C4-2B (cell line): ENCODE measurements at regions not wholly inside any gene's neighbourhood (a gene's known extent, or its start where the extent isn't known, plus 50 kb on each side); places are given as distances from the start of the nearest gene placed in this dataset.
"Not testable (repeated sequence)": the region's sequence is repeated elsewhere in the genome, so short reads cannot be mapped to it uniquely, and the experiment has no call there.

ENCODE experiments used
- H3K27ac ChIP-seq: fragments of 450-650 bp; 2 replicates; pipeline ENCODE4 v1.5.1; 2017
- ZFX ChIP-seq: fragments of 450-650 bp; IDR thresholded peaks from 2 replicates; pipeline ENCODE4 v1.6.1; 2017
- TF ChIP-seq, protein P1 (sequence below): fragments of 450-650 bp; conservative IDR thresholded peaks from 2 replicates; pipeline ENCODE4 v1.5.1; 2017; ENCODE audit warnings: mild to moderate bottlenecking

DNA sequence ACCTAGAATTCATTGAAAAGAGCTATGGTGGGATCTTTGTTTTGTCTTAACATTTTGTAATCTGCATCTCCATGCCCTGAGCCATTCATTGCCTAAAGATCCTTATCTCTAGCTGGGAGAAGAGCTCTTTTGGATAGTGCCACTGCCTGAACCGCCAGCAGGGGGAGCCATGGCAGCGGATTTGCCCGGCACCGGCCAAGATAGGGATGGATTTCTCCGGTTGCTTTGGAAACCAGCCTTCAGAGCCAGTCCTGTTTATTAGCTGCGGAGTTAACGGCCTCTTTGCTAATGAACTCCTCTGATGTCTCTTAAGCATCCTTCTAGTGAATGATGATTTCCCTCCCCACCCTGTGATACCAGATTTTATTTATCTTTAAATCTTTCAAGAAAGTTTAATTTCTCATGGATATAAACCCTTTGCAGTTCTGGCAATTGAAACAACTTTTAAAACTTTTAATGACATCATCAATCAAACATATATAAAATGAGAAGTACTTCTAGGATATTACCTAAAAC, 58.2 kb upstream of the LYZL2 start:
- no peak for TF ChIP-seq ZFX
- TF ChIP-seq, protein P1, sequence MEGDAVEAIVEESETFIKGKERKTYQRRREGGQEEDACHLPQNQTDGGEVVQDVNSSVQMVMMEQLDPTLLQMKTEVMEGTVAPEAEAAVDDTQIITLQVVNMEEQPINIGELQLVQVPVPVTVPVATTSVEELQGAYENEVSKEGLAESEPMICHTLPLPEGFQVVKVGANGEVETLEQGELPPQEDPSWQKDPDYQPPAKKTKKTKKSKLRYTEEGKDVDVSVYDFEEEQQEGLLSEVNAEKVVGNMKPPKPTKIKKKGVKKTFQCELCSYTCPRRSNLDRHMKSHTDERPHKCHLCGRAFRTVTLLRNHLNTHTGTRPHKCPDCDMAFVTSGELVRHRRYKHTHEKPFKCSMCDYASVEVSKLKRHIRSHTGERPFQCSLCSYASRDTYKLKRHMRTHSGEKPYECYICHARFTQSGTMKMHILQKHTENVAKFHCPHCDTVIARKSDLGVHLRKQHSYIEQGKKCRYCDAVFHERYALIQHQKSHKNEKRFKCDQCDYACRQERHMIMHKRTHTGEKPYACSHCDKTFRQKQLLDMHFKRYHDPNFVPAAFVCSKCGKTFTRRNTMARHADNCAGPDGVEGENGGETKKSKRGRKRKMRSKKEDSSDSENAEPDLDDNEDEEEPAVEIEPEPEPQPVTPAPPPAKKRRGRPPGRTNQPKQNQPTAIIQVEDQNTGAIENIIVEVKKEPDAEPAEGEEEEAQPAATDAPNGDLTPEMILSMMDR, result peak; percentile 98
- H3K27ac ChIP-seq, result no peak overlapping the region

DNA sequence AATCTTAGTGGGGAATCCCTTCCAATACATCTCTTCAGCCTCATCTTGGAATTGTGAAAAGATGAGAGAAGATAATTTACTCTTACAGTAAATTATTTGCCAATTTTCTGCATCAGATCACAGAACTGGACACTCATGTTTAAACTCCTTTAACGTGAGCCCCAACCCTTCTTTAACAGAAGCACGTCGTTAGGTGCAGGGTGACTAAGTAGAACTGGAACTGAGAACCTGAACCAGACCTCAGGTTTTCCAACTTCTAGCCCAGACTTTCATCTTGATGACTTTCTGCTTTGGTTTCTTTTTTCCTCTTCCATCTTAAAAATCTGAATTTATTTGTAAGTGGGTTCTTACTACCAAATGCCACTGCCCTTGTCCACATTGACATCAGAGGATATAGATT, 57.2 kb upstream of the LYZL2 start:
- TF ChIP-seq, protein P1, result no peak
- no peak for TF ChIP-seq ZFX

DNA sequence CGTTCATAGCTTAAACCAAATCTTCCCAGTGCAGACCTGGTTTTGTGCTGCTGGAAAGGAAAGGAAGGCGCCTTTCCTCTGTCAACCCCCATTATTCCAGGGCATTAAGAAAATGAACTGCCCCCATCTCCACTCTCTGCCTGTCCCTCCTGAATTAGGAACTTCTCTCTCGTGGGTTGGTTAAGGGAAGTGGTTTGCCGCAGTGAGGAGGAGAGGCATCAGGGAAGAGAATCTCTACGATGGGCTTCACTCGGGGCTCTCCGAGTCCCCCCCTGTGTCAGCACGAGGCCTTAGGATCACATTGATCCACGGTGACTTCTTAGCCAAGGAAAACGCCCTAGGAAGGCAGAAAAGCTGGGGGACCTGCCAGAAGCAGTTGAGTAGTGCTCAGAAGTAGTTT, 53.9 kb upstream of the LYZL2 start:
- no peak overlapping the region for H3K27ac ChIP-seq
- no peak for TF ChIP-seq ZFX
- TF ChIP-seq, protein P1, result no peak

More for the DNA sequence above, 57.2 kb upstream of the LYZL2 start:
- no peak overlapping the region for H3K27ac ChIP-seq

DNA sequence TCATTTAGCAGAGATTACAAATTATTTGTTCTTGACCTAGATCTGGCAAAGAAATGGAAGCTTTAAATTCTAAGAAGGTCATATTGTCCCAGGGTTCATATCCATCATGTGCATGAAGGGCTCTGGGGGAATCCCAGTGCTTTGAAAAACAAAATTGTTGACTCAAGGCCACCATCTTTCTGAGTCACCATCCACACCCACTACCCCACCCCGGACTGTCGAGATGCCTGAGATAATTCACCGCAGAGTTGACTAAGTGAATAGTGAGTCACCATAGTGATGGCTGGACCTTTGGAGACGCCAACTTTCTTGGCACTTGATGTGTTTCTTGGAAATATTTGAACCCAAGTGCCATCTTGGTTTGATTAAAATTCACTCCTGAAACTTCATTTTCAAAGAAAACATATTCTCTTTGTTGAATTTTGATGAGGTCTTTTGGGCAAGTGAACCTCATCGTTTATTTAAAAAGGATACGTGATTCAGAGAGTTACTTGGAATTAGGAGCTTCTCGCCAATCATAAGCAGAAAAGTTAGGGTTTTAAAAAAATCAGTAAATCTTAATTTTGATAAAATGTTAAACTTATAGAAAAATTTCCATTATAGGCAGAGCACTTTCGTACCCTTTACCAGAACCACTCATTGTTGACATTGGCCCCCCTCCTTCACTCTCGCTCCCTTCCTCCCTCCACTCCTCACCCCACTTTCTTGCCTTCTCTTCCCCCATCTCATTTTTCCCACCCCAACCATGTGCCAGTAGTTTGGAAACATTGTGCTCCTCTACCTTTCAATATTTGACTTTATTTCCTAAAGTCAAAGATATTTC, 53.0 kb upstream of the LYZL2 start:
- not testable (repeated sequence) for H3K27ac ChIP-seq

DNA sequence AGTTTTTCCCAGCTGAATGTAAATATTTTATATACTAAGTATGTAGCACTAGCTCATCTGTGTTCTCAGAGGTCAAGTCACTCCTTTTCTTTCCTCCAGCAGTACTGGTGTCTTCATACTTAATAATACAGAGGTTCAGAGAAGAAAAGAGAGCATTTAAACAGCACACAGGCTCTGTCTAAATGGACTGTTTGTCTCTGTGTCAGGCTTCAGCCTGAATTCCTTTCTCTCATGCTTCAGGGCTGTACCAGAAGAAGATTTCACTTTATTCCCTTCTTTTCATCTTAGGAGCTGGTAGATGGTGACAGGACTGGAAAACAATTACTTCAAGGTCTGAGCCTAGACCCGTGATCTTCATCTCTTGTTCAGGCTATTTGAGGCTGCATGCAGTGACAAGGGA, 51.4 kb upstream of the LYZL2 start:
- TF ChIP-seq ZFX, result no peak
- TF ChIP-seq, protein P1, result no peak
- H3K27ac ChIP-seq, result no peak overlapping the region
